C4-2B (cell line): ENCODE measurements at regions not wholly inside any gene's neighbourhood (a gene's known extent, or its start where the extent isn't known, plus 50 kb on each side); places are given as distances from the start of the nearest gene placed in this dataset.

Source experiments
- CTCF ChIP-seq: fragments of 450-650 bp; conservative IDR thresholded peaks from 2 replicates; pipeline ENCODE4 v1.5.1; 2017; ENCODE audit warnings: mild to moderate bottlenecking
- ZFX ChIP-seq: fragments of 450-650 bp; IDR thresholded peaks from 2 replicates; pipeline ENCODE4 v1.6.1; 2017

GRCh38 chr22:48050836-48051235 is 1288.4 kb downstream of the TBC1D22A start:
- TF ChIP-seq CTCF (no peak), ZFX (no peak)
